Transverse colon (tissue), 4 donors: ENCODE measurements at regions not wholly inside any gene's neighbourhood (a gene's known extent, or its start where the extent isn't known, plus 50 kb on each side); places are given as distances from the start of the nearest gene placed in this dataset.

Experiments used
- CTCF ChIP-seq, 5 experiments: fragments of 200-600 bp in 3 of 5; fragments of 450-650 bp in 2 of 5; sonication (generic) in 3 of 5; IDR thresholded peaks; 1 replicate in 2 of 5; 2 replicates in 3 of 5; pipeline ENCODE4 v1.5.1; 2016 to 2017; ENCODE audit warnings: antibody characterized with exemption in 5 of 5, inconsistent platforms in 3 of 5, mild to moderate bottlenecking in 2 of 5, moderate library complexity in 1 of 5
- EP300 ChIP-seq: sonication (generic); formaldehyde crosslinking; IDR thresholded peaks from one replicate; pipeline ENCODE4 v1.6.1; 2017; ENCODE audit warnings: antibody characterized with exemption, low read depth
- POLR2A ChIP-seq: fragments of 450-650 bp; IDR thresholded peaks from one replicate; pipeline ENCODE4 v1.6.1; 2016; ENCODE audit warnings: antibody characterized with exemption, mild to moderate bottlenecking, moderate library complexity
- POLR2AphosphoS5 ChIP-seq, 3 donors: sonication (generic); formaldehyde crosslinking; IDR thresholded peaks; one replicate each; pipeline ENCODE4 v1.6.1; 2016; ENCODE audit warnings: antibody characterized with exemption in 3 of 3

- TF ChIP-seq CTCF (IDR thresholded peaks at IDR 0.05) = no peak
- no peak for TF ChIP-seq POLR2A
- TF ChIP-seq EP300 = no peak
- TF ChIP-seq POLR2AphosphoS5 (IDR thresholded peaks at IDR 0.05) = no peak
Measured at GRCh38 chr18:51525453-51526225, 328.2 kb upstream of the MEX3C start.
